HFF-Myc (cell line): ENCODE measurements at regions not wholly inside any gene's neighbourhood (a gene's known extent, or its start where the extent isn't known, plus 50 kb on each side); places are given as distances from the start of the nearest gene placed in this dataset.

Experiments
- DNase-seq: peaks from one replicate; pipeline ENCODE4 v3.0.0-alpha.2; 2011; ENCODE audit warnings: low read depth; ENCODE audit errors: extremely low read depth
- H3K4me3 ChIP-seq: replicated peaks from 2 replicates; pipeline ENCODE4 v1.5.1; 2011; ENCODE audit warnings: low read depth, mild to moderate bottlenecking, control low read depth, low read length
- TF ChIP-seq, protein P1 (sequence below): IDR thresholded peaks from 2 replicates; pipeline ENCODE4 v1.5.1; 2012; ENCODE audit warnings: mild to moderate bottlenecking, low read depth, low read length, control low read depth; ENCODE audit errors: missing control alignments

DNA sequence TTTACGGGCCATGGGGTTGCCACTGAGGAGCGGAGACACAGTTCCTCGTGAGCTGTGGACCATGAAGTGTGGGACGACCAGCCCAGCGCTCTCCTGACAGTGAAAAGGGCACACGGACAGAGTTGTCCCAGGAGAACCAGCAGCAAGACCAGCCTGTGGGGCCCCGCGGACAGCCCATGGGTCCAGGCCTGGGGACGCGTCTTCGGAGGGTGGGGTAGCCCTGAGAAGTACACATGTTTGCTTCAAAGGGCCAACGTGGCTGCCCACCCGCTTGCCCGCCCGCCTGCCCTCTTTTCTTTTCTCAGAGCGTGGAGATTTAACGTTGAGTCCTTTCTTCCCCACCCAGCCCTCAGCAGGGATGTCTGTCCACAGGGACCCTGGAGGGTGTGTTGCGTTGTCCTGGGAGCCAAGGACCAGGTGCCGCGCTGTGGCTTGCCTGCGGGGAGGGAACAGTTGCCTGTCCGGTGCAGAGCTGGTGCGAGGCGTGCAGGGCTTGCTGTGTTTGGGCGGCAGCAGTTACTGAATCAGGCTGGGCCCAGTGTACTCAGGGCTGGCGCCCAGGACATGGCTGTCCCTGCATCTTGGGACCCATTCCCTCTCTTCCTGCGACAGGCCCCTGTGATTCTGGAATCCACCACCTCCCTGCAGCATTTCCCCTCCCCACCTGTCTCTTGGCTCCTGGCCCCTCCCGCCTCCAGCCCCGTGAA, 120.1 kb upstream of the HDAC4 start:
- DNase-seq = no peak
- no peak overlapping the region for H3K4me3 ChIP-seq
- TF ChIP-seq, protein P1, sequence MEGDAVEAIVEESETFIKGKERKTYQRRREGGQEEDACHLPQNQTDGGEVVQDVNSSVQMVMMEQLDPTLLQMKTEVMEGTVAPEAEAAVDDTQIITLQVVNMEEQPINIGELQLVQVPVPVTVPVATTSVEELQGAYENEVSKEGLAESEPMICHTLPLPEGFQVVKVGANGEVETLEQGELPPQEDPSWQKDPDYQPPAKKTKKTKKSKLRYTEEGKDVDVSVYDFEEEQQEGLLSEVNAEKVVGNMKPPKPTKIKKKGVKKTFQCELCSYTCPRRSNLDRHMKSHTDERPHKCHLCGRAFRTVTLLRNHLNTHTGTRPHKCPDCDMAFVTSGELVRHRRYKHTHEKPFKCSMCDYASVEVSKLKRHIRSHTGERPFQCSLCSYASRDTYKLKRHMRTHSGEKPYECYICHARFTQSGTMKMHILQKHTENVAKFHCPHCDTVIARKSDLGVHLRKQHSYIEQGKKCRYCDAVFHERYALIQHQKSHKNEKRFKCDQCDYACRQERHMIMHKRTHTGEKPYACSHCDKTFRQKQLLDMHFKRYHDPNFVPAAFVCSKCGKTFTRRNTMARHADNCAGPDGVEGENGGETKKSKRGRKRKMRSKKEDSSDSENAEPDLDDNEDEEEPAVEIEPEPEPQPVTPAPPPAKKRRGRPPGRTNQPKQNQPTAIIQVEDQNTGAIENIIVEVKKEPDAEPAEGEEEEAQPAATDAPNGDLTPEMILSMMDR = no peak

DNA sequence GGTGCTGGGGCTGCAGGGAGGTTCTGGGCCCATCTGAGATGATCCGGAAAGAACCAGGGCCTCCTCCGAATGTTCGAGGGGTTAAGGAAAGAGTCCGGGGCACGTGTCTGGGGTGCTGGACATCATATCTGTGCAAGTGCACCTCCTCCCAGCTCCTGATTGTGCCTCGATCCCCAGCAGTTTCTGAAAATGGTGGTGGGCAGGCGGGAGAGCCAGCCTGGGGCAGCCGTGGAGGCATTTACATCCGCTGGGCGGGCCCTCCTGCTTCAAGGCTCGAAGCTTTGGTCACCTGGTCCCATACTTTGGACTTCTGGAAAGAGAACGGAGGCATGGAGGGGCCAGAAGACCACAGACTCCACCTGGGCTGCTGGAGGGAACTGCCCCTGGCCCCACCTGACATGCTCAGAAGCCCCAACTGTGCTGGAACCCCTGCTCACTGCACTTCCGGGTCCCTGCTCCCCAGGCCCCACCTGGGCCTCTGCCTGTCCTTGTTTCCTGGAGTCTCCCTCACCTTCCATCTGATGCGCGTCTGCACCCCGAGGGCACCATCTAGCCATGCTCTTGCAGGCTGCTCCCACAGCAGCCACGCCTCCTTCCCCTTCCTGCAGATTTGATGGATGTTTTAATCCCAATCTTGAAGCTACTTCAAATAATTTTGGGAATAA, 119.2 kb upstream of the HDAC4 start:
- no peak overlapping the region for H3K4me3 ChIP-seq
- DNase-seq = no peak
- TF ChIP-seq, protein P1 = no peak

DNA sequence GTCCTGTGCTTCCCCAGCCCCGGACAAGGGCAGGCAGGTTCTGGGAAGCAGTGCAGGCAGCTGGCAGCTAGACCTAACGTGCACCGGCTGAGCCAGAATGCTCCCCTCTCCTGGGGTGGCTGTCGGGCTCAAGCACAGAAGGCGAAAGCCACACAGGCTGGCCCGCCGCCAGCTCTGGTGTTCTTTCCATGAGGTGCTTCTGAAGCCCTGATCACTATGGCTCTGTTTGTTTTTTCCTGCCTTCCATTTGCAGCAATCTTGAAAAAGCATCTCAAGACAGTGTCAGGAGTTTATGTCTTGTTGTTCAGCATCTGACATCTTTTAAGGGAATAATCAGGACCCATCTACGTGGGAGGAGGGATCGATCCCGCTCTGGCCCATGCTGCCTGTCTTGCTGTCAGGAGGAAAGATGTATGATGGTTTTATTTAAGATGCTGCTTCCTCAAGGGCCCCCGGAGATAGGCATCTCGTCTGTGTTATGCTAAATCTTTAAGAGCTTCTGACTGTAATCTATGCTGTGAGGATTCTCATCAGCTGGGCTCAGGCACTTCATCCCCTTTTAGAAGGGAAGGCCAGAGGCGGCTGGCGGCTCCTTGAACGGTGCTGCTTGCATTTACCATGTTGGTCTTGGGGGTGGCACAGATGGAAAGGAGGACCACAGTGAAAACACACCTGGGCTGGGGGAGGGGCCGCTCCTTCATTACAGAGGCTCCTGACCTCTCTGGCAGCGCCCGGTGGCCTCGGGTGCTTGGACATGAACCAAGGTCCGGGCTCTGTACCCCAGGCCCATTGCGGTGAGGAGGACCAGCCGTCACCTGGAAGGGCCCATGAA, 118.5 kb upstream of the HDAC4 start:
- TF ChIP-seq, protein P1 = no peak
- no peak overlapping the region for H3K4me3 ChIP-seq
- DNase-seq = no peak

DNA sequence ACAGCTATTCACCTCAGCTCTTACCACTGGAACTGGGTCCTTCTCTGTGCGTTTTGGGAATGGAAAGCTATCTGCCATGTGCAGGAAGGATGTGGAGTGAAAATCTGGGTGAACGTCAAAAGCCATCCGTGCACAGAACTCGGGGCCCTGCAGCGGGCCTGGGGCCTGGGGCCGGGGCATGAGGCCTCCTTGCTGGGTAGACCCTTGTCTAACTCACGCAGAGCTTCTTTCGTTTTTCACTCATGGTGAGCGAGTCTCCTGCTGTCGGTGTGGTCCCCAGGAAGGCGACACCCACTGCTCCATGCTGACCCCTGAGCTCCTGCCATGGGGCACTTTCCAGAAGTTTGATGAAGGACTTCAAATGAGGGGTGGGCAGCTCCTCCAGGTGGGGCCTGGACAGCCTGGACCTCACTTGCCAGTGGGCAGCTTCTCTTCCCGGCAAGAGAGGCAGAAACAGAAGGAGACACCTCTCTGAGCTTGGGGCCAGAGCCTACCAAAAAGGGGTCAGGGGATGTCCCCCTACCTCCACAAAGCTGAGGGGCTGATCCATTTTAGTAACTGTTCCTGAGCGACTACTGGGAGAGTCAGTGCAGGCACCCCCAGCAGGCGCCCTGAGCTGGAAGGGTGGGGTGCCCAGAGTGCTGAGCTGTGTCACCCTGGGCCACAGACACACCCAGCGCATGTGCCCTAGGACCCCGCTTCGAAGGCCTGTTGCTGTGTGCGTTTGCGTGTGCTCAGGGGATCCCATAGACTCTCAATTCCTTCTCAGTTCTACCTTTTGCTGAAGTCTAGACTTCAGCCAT, 117.7 kb upstream of the HDAC4 start:
- no peak for DNase-seq
- TF ChIP-seq, protein P1 = no peak
- no peak overlapping the region for H3K4me3 ChIP-seq

DNA sequence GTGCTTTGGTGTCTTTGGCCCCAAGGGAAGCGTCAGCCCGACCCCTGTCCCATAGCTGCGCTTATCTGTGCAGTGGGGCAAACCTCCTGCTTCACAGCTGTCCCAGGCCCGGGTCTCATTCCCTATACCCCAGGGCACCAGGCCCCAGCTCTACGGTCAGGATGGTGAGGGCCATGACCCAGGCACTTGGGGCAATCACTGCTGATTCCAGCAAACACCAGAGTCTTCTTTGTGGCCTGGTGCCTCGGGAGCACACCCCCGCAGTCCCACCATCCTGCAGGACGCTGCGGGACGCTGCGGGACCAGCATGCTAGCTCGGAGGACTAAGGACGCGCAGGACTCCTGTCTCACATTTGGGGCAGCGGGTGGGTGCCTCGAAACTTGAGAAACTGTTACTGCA, 116.9 kb upstream of the HDAC4 start:
- no peak overlapping the region for H3K4me3 ChIP-seq
- TF ChIP-seq, protein P1 = no peak
- no peak for DNase-seq

DNA sequence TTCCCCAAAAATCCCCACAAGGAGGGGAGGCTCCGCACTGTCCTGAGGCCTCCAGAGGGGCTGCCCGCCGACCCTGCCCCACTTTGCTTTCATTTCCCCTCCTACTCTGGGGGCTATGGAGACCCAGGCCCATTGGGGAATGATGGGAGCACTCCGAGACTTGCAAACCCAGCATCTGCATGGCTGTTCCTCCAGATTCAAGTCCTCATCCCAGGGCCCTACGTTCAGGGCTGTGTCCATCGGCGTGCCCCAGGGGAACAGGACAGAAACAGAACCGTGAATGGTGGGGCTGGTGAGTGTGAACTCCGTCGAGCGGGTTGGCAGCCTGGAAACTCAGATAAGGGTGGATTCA, 116.1 kb upstream of the HDAC4 start:
- DNase-seq = no peak
- TF ChIP-seq, protein P1 = no peak
- H3K4me3 ChIP-seq = no peak overlapping the region
